Stomach (tissue), 8 donors: ENCODE measurements at regions not wholly inside any gene's neighbourhood (a gene's known extent, or its start where the extent isn't known, plus 50 kb on each side); places are given as distances from the start of the nearest gene placed in this dataset.

ENCODE experiments used
- DNase-seq, 2 donors: peaks; one replicate each; pipeline versions ENCODE4 v3.0.0 to v3.0.0-alpha.2; 2013 to 2019
- H3K27ac ChIP-seq, 5 donors: fragments of 200-600 bp in 4 of 5; sonication (generic) in 4 of 5; one replicate each; pipeline ENCODE4 v1.5.1; 2013 to 2019; ENCODE audit warnings: mild to moderate bottlenecking in 1 of 5, moderate library complexity in 1 of 5
- H3K27me3 ChIP-seq, 3 donors: fragments of 200-600 bp; sonication (generic); one replicate each; pipeline ENCODE4 v1.5.1; 2017 to 2019; ENCODE audit warnings: mixed run types in 1 of 3
- H3K36me3 ChIP-seq, 4 donors: fragments of 200-600 bp; sonication (generic); 1 replicate in 3 of 4; 2 replicates in 1 of 4; pipeline ENCODE4 v1.5.1; 2016 to 2019
- H3K4me1 ChIP-seq, 4 donors: fragments of 200-600 bp; sonication (generic); one replicate each; pipeline ENCODE4 v1.5.1; 2016 to 2019
- H3K4me3 ChIP-seq, 4 donors: fragments of 200-600 bp; sonication (generic) in 3 of 4; one replicate each; pipeline ENCODE4 v1.5.1; 2016 to 2019; ENCODE audit warnings: mild to moderate bottlenecking in 1 of 4
- H3K9me3 ChIP-seq, 4 donors: fragments of 200-600 bp; sonication (generic); one replicate each; pipeline ENCODE4 v1.5.1; 2016 to 2019
- EP300 ChIP-seq: sonication (generic); formaldehyde crosslinking; IDR thresholded peaks from one replicate; pipeline ENCODE4 v1.6.1; 2017; ENCODE audit warnings: antibody characterized with exemption
- POLR2A ChIP-seq, 4 donors: fragments of 450-650 bp; IDR thresholded peaks; one replicate each; pipeline ENCODE4 v1.6.1; 2016; ENCODE audit warnings: antibody characterized with exemption in 4 of 4, control low read depth in 2 of 4, mild to moderate bottlenecking in 1 of 4, moderate library complexity in 1 of 4
- POLR2AphosphoS5 ChIP-seq, 3 donors: sonication (generic); formaldehyde crosslinking; IDR thresholded peaks; one replicate each; pipeline ENCODE4 v1.6.1; 2016; ENCODE audit warnings: antibody characterized with exemption in 3 of 3
- WGBS, 5 donors: extraction: QIAGEN DNeasy Blood & Tissue Kit in 3 of 5; methylation state at CpG; one replicate each; pipeline versions ENCODE4 v1.1.5 to v1.1.7; 2013 to 2018; 5-methylcytosine and 5-hydroxymethylcytosine counted together
- intact Hi-C: fragments of 100-400 bp; cut with DNase I; formaldehyde crosslinking; loops from one replicate; pipeline ENCODE4 v1.15.1; 2023; ENCODE audit warnings: low total_unique reads
- TF ChIP-seq, protein P1 (sequence below), 7 experiments: fragments of 450-650 bp in 4 of 7; fragments of 200-600 bp in 3 of 7; sonication (generic) in 3 of 7; IDR thresholded peaks; one replicate each; pipeline ENCODE4 v1.5.1; 2016 to 2019; ENCODE audit warnings: antibody characterized with exemption in 7 of 7, control low read depth in 2 of 7, mild to moderate bottlenecking in 1 of 7
- donor health status: healthy with polysubstance abuse.
- donor health status: Bipolar disorder and iron deficiency.
- donor health status: healthy.

DNA sequence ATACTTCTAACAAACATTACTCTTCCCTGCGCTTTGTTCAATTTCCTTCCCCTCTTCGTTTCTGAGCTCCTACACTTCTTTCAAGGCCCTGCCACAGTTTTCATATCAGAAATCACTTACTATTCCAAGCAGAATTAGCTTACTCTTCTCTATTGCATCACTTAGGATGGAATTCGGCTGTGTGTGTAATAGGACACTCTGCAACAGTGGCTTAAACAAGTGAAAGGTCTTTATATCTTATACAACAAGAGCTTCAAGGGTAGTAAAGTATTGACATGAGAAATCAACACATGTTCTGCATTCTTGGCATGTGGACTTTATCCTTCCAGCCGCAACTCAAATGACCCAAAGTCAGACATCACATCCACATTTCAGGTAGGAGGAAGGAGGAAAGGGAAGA lies 279.6 kb downstream of the PCDH20 start:
- no peak overlapping the region for H3K27ac ChIP-seq
- H3K9me3 ChIP-seq, result no peaks in the 10 kb centered on the region
- intact Hi-C loops, result no loop called here
- DNase-seq, result peak in 1 of 2 donors; percentile 13
- no peak overlapping the region for H3K4me3 ChIP-seq
- 49 to 61% (median 59%) methylated on average over 4 of the region's 4 CpGs for WGBS, 5 donors
- H3K36me3 ChIP-seq, result no peaks in the 10 kb centered on the region
- H3K4me1 ChIP-seq, result no peaks in the 10 kb centered on the region
- TF ChIP-seq EP300 (no peak), POLR2AphosphoS5 (IDR thresholded peaks at IDR 0.05) (no peak), POLR2A (IDR thresholded peaks at IDR 0.05) (no peak)
- TF ChIP-seq, protein P1, sequence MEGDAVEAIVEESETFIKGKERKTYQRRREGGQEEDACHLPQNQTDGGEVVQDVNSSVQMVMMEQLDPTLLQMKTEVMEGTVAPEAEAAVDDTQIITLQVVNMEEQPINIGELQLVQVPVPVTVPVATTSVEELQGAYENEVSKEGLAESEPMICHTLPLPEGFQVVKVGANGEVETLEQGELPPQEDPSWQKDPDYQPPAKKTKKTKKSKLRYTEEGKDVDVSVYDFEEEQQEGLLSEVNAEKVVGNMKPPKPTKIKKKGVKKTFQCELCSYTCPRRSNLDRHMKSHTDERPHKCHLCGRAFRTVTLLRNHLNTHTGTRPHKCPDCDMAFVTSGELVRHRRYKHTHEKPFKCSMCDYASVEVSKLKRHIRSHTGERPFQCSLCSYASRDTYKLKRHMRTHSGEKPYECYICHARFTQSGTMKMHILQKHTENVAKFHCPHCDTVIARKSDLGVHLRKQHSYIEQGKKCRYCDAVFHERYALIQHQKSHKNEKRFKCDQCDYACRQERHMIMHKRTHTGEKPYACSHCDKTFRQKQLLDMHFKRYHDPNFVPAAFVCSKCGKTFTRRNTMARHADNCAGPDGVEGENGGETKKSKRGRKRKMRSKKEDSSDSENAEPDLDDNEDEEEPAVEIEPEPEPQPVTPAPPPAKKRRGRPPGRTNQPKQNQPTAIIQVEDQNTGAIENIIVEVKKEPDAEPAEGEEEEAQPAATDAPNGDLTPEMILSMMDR (IDR thresholded peaks at IDR 0.05), result no peak
- H3K27me3 ChIP-seq, result no peaks in the 10 kb centered on the region

DNA sequence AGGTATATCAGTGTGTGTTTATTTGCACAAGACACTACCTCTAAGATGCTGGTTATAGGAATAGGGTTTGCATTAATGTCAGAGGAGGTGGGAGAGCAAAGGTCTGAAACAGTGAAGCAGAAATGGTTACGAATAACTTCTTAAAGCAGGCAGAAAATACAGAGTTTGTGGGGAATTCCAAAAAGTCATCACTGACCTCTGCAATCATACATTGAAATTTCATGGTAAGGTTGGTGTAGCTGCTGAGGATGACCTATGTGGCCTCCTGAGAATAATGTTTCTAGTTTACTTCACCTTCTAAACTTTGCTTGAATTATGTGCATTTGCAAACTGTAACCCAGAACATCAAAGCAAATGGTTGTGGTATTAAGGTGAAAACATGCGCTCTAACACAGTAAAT lies 280.1 kb downstream of the PCDH20 start:
- no peak overlapping the region for H3K27ac ChIP-seq
- no peak overlapping the region for H3K4me3 ChIP-seq
- no peaks in the 10 kb centered on the region for H3K4me1 ChIP-seq
- H3K27me3 ChIP-seq, result no peaks in the 10 kb centered on the region
- intact Hi-C loops, result no loop called here
- WGBS, 5 donors, result 81 to 97% (median 88%) methylated on average over 2 of the region's 2 CpGs
- H3K36me3 ChIP-seq, result no peaks in the 10 kb centered on the region
- no peaks in the 10 kb centered on the region for H3K9me3 ChIP-seq
- TF ChIP-seq POLR2AphosphoS5 (IDR thresholded peaks at IDR 0.05) (no peak), POLR2A (IDR thresholded peaks at IDR 0.05) (no peak), EP300 (no peak)
- TF ChIP-seq, protein P1 (IDR thresholded peaks at IDR 0.05), result no peak
- DNase-seq, result no peak

DNA sequence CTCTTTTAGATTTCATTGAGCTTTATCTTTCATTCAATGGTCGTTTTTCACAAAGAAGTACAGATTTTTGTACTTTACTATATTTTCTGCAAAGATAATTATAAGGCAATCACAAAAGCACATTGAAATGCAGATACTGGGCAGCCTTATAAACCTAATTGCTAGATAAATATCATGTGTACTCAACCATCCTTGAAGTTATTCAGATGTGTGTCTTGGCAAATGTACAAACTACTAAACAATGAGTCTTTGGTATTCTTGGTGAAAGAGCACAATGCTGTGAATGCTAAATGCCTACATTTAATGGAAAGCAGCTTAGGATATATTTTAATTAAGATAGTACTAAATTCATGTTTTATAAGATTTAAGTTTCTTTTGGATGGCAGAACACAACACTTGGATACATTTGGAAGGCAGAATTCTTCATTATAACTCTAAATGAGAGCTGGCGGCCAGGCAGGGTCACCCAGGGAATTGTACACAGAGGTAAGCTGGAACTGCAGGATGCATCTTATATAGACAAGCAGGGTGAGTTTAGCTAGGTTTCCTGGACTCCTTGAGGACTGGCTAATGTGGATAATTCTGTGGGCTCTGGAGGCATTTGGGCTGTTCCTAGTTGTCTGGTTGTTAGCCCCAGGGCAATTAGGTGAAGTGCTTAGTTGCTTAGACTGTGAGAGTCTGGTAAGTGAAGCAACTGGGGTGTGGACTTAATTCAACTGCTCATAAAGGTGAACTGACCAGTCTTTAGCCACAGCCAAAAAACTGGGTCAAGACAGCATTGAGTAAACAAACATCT lies 286.6 kb downstream of the PCDH20 start:
- no peaks in the 10 kb centered on the region for H3K4me1 ChIP-seq
- WGBS, 5 donors, result 44 to 60% (median 49%) methylated on average over 2 of the region's 2 CpGs

GRCh38 chr13:61123538-61124289 lies 291.9 kb downstream of the PCDH20 start:
- no peaks in the 10 kb centered on the region for H3K27me3 ChIP-seq
- TF ChIP-seq, protein P1 (IDR thresholded peaks at IDR 0.05), result no peak
- TF ChIP-seq EP300, result no peak
- TF ChIP-seq POLR2A (IDR thresholded peaks at IDR 0.05), result no peak
- no peak for TF ChIP-seq POLR2AphosphoS5 (IDR thresholded peaks at IDR 0.05)
- DNase-seq, result no peak
- no peaks in the 10 kb centered on the region for H3K36me3 ChIP-seq
- no peak overlapping the region for H3K27ac ChIP-seq
- peaks cover 0 to 5% (median 0%) of the 10 kb centered on the region in 4 donors for H3K9me3 ChIP-seq
- H3K4me3 ChIP-seq, result no peak overlapping the region
- intact Hi-C loops, result no loop called here
- no peaks in the 10 kb centered on the region for H3K4me1 ChIP-seq
- WGBS, 5 donors, result 77 to 85% (median 79%) methylated on average over 5 of the region's 5 CpGs

More for the DNA sequence above, 286.6 kb downstream of the PCDH20 start:
- no peaks in the 10 kb centered on the region for H3K9me3 ChIP-seq
- no peak for DNase-seq
- intact Hi-C loops, result no loop called here
- TF ChIP-seq POLR2AphosphoS5 (IDR thresholded peaks at IDR 0.05), result no peak
- no peak for TF ChIP-seq POLR2A (IDR thresholded peaks at IDR 0.05)
- TF ChIP-seq, protein P1 (IDR thresholded peaks at IDR 0.05), result no peak
- no peak for TF ChIP-seq EP300
- H3K36me3 ChIP-seq, result no peaks in the 10 kb centered on the region
- no peaks in the 10 kb centered on the region for H3K27me3 ChIP-seq
- no peak overlapping the region for H3K4me3 ChIP-seq
- H3K27ac ChIP-seq, result no peak overlapping the region
